D721Med (cell line): ENCODE measurements at regions not wholly inside any gene's neighbourhood (a gene's known extent, or its start where the extent isn't known, plus 50 kb on each side); places are given as distances from the start of the nearest gene placed in this dataset.

Experiments
- DNase-seq: peaks from one replicate; pipeline ENCODE4 v3.0.0; 2011; ENCODE audit warnings: low spot score; ENCODE audit not compliant: insufficient read length
- FAIRE-seq: peaks from 2 replicates; lab custom pipeline; 2011; peaks lifted over from hg19 to GRCh38; lab: Jason Lieb, UNC
- TF ChIP-seq, protein P1 (sequence below): IDR thresholded peaks from 2 replicates; pipeline ENCODE4 v1.5.1; 2012; ENCODE audit warnings: mild to moderate bottlenecking, control low read depth; ENCODE audit not compliant: insufficient read depth; ENCODE audit errors: missing control alignments

DNA sequence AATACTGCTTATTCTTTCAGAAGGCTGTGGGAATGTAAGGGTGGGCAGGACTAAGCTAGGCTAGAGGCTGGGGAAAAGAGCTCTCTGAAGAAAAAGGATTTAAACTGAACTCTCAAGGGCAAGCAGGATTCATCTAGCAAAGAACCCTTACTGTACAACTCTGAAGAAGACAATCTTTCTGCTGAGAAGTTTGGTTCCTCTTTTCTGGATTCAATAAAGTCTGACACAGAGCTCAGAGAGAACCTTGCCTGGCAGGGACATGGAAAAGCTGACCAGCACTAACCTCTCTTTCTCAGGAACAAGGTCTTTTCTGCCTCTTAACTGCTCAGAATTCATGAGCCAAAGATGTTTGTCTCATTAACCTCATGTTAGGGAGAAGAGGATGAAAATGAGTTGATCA lies 388.4 kb upstream of the DDI1 start:
- TF ChIP-seq, protein P1, sequence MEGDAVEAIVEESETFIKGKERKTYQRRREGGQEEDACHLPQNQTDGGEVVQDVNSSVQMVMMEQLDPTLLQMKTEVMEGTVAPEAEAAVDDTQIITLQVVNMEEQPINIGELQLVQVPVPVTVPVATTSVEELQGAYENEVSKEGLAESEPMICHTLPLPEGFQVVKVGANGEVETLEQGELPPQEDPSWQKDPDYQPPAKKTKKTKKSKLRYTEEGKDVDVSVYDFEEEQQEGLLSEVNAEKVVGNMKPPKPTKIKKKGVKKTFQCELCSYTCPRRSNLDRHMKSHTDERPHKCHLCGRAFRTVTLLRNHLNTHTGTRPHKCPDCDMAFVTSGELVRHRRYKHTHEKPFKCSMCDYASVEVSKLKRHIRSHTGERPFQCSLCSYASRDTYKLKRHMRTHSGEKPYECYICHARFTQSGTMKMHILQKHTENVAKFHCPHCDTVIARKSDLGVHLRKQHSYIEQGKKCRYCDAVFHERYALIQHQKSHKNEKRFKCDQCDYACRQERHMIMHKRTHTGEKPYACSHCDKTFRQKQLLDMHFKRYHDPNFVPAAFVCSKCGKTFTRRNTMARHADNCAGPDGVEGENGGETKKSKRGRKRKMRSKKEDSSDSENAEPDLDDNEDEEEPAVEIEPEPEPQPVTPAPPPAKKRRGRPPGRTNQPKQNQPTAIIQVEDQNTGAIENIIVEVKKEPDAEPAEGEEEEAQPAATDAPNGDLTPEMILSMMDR: no peak
- FAIRE-seq (no peak), DNase-seq (no peak)

DNA sequence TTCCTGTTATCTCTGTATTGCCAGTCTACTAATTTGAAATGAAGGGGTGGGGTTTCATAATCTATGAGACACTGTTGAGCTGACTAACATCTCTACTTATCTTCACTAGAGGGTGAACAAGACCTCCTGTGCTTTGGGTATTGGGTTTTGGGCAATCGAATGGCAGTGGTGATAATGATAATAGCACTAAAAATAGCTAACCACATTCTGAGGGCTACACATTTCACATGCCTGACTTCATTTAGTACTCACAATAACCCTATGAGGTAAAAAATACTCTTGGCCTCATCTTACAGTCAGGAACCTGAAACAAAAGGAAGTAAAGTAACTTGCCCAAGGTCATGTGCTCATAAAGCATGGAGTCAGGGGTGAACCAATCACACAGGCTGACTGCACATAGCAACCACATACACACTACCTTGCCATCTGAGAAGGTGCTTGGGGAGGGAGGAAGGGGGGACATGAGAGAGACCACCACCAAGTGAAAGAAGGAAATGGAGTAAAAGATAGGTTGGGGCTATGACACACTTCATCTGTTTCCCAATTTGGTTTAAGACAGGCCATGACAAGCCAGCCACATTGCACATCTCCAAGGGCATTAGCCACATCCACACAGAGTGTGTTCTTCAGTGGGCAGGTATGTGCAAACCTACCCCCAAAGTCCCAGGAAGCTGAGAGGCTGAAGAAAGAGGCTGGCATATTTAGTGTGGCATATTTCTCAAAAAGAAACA lies 387.6 kb upstream of the DDI1 start:
- DNase-seq (no peak), FAIRE-seq (no peak)

DNA sequence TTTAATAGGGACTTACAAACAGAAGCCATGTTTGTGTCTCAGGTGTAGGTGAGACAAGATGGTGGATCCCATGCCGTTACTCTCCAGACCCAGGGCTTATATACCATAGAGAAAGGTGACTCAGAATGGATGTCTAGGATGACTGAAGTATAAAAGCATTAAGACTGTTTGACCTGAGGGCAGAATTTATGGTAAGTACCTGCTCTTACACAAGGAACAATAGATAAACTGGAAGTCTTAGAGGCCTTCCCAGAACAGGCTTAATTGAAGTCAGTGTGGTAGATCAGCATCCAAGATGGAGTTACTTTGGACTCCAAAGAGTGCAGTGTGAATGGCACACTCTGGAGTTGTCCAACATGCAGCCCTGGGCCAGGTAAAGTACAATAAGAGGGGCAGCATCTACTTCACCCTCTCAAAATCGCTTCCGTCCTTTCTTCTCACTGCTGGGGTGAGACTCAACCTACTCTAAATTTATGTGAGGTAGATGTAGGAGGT lies 387.0 kb upstream of the DDI1 start:
- no peak for FAIRE-seq
- DNase-seq: no peak

More for the DNA sequence above, 387.6 kb upstream of the DDI1 start:
- TF ChIP-seq, protein P1: no peak

DNA sequence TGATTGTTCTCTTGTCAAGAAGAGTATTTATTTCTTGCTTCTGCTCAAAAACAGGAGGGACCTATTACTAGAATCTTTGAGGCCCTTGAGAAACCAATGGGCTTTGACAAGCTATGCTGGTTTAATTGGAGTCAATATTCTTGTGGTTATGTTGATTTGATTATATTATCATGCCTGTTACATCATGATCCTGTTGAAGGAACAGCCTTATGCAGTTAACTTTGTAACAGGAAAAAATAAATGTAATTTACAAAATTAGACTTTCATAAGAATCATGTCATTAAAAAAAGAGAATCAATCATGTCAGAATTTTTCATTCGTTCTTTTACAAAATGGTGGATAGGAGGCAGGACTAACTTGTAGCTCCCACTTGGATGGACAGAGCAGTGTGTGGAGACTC lies 386.1 kb upstream of the DDI1 start:
- DNase-seq (no peak), FAIRE-seq (no peak)
- TF ChIP-seq, protein P1: no peak

More for the DNA sequence above, 387.0 kb upstream of the DDI1 start:
- TF ChIP-seq, protein P1: no peak

DNA sequence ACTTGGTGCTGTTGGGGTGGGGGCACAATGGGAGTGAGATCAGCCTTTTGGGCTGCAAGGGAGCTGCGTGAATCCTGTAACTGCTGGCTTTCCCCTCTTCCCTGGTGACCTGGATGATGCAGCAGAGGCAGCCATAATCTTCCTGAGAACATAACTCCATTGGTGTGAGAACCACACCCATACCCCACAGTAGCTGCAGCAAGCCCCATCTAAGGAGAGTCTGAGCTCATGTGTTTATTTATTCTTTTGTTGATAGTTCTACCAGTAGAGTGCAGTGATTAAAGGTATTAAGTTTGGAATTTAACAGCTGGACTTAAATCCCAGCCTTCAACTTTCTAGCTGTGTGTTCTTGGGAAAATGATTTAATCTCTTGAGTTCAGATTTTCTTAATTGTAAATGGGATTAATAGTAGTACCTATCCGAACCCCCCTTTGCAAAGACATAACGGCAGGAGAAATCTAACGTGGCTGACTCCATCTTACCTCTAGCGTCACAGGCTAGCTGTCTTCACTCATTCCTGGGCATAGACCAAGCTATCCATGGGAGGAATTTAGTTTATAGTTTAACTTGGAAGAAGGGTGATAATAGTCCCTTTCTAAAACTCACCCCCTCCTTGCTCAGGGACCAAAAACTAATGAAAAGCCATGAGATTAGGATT lies 385.0 kb upstream of the DDI1 start:
- DNase-seq (no peak), FAIRE-seq (no peak)
- TF ChIP-seq, protein P1: no peak

DNA sequence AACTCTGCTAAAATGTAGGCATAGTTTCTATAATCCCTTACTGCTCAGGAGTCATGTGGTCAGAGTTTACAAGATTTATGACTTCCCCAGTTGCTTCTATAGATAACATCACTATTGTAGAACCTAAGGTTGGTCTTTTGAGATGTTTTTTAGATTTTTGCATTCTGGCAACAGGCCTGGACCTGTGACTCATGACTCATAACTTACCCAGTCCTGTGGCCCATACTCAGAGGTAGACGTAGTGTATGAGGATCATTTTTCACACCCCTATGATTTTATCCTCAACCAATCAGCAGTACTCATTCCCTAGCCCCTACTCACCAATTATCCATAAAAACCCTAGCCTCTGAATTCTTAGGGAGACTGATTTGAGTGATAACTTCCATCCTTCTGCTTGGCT lies 384.4 kb upstream of the DDI1 start:
- DNase-seq (no peak), FAIRE-seq (no peak)
- TF ChIP-seq, protein P1: no peak

DNA sequence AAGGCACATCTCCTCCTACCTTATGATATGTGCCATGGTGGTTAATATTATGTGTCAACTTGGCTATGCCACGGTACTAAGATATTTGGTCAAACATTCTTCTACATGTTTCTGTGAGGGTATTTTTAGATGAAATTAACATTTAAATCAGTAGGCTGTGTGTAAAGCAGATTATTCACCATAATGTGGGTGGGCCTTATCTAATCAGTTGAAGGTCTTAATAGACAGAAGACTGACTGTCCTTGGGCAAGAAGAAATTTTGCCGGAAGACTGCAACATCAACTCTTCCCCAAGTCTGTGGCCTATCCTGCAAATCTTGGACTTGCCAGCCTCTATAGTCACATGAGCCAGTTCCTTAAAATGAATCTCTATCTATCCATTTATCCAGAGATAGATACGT lies 380.1 kb upstream of the DDI1 start:
- TF ChIP-seq, protein P1: no peak
- FAIRE-seq (no peak), DNase-seq (no peak)
